ENCODE measurements at regions not wholly inside any gene's neighbourhood (a gene's known extent, or its start where the extent isn't known, plus 50 kb on each side); places are given as distances from the start of the nearest gene placed in this dataset.
"Not testable (repeated sequence)": the region's sequence is repeated elsewhere in the genome, so short reads cannot be mapped to it uniquely, and the experiment has no call there.

DNA sequence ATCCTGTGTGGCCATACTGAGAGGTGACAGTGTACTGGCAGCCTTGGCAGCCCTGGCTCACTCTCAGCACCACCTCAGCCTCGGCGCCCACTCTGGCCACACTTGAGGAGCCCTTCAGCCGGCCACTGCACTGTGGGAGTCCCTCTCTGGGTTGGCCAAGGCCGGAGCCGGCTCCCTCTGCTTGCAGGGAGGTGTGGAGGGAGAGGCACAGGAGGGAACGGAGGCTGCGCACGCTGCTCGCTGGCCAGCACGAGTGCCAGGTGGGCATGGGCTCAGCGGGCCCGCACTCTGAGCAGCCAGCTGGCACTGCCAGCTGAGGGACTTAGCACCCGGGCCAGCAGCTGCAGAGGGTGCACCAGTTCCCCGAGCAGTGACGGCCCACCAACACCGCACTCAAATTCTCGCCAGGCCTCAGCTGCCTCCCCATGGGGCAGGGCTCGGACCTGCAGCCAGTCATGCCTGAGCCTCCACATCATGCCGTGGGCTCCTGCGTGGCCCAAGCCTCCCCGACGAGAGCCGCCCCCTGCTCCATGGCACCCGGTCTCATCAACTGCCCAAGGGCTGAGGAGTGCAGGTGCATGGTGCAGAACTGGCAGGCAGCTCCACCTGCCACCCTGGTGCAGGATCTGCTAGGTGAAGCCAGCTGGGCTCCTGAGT is 184.4 kb upstream of the TOX3 start:
- DNase-seq (ENCODE audit: low read depth, low spot score) = no peak

DNA sequence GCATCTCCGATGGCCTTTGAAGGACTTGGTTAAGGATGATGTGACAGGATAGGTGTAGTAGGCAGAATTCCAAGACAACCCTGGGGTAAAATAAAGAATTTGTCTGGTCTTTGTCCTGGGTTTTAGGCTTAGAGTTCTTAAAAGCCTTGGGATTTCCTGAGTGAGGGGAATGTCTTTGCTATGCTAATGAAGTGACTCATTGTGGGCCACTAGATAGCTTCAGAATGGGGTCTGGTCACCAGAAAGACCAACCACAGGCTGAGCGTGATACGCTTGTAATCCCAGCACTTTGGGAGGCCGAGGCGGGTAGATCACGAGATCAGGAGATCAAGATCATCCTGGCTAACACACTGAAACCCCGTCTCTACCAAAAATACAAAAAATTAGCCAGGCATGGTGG is 182.8 kb upstream of the TOX3 start:
- no peak for DNase-seq (ENCODE audit: low read depth, low spot score)

DNA sequence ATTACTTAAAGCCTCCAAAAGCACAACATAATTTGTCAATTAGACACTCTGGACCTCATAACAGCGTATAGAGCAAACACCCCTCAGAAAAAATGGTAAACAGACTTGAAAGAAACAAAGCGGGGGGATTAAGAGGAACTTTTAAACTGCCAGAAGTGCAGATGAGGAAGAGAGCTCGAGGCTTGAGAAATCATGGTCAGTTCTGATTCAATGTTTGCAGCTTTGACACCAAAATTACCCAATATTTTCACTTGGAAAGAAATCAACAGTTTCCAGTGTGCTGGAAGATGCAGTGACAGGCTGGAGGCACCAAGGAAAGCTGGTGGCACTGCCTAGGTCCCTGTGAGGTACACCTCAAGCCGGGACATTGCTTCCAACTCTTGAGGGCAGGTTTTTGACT is 180.9 kb upstream of the TOX3 start:
- no peak for DNase-seq (ENCODE audit: low read depth, low spot score)

DNA sequence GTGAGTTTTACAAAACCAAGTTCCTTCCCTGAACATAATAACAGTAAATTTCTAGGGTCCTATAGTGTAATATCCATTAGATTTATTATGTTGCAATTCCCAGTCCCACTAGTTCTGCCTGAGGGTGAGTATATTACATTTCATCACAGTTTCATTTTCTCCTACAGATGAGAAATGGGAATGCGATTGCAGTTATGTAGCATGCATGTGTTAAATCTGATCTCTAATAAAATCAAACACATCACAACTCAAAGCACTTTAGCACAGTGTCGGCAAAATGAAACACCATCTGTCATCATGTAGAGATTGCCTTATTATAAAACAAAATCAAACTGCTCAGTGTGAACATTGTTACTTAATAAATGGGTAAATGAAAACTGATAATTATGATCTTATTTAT is 180.5 kb upstream of the TOX3 start:
- no peak for DNase-seq (ENCODE audit: low read depth, low spot score)

DNA sequence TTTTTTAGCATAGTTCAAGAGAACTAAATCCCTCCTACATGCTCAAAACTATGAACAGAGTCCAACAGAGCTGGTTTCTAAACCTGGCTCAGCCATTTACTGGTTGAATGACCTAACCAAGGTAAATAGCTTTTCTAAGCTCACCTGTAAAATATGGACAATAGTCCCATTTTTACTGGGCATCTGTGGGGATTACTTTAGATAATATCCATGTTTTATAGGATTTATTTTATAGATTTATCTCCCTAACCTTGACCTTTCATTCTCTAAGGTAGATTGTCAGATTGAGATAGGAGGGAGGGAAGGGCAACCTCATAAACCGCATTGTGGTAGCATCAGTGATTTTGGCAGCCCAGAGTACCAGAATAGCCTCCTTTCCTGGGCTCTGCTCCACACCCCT is 178.5 kb upstream of the TOX3 start:
- DNase-seq (ENCODE audit: low read depth, low spot score) = no peak

DNA sequence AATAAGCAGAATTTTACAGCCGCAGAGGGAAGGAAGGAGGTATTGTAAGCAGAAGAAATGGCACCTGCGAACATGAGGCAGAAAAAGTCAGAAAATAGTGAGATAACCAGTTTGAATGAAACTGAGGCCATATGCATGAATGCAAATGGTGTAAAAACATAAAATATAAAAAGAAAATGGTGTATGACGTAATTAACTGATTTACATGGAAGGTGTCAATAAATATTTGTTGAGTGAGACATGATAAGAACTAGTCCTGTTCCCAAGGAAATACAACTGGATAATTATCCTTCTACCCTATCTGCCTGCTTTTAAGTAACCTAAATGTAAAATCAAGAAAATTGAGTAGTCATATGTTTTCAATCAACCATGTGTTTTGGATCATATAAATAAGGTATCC is 178.1 kb upstream of the TOX3 start:
- no peak for DNase-seq (ENCODE audit: low read depth, low spot score)

DNA sequence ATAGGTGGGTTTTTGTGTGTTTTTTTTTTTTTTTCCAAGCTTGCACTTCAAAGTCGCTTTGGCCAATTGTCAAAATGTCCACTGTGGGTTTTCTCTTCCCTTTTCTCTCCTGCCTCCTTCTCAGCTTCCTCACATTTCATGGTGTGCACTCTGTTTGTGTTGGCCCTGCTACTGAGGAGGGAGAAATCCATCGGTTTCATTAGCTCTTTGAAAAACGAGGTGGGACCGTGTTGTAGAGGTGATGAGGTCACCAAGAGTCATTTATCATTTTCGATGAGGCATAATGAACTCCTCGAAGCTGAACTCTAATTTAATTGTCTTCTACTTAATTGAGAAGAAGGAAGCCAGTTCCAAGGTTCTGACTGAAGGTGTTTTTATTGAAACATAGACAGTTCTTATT is 174.4 kb upstream of the TOX3 start:
- no peak for DNase-seq (ENCODE audit: low read depth, low spot score)

DNA sequence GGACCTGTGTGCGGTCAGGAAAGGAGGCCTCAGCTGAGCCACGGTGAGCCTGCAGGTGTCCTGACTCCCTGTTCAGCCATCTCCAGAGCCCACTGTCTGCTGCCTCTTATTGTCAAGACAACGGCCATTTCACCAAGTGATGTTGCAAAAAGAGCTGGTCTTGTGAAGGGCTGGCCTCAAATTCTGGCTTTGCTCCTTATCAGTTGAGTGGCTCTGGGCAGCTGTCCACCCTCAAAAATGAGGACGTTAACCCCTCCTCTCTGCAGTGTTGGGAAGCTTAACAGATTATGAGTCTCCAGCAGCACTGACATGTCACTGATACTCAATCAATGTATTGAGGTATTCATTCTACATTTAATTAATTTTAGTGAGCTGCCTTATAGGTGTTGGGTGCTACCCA is 171.1 kb upstream of the TOX3 start:
- no peak for DNase-seq (ENCODE audit: low read depth, low spot score)

DNA sequence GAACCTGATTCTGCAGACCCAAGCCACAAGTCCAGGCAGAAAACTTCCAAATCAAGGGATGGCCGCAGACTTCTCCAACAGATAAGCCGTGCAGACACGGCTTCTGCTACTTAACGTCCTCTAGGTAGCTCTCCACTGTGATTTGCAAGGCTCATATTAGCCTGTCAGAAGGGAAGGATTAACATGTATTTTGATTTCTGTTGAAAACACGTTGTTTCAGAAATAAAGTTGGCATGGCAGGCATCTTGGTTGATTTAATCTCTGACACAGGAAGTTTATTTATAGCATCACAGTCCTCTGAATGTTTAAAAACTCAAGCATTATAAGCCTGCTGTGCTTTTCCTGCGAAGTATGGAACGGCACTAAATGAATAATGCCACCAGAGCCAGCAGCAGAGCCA is 166.8 kb upstream of the TOX3 start:
- no peak for DNase-seq (ENCODE audit: low read depth, low spot score)

DNA sequence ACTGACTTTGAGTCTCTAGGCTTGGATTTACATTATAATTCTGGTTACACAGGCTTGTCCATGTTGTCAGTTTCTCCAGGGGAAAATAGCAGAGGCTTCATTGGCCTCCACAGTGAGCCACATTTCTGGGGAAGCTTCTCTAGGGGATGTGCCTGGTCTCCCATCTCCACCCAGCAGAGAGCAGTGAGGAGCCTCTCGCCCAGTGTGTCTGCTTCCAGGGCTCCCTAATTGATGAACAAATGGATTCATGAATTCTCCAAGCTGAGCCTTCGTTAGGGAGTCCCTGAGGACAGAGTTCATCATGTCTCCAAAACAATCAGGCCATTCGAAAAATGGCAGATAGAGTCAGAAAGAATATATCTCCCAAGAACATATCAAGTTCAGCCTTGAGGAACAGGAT is 162.4 kb upstream of the TOX3 start:
- no peak for DNase-seq (ENCODE audit: low read depth, low spot score)

DNA sequence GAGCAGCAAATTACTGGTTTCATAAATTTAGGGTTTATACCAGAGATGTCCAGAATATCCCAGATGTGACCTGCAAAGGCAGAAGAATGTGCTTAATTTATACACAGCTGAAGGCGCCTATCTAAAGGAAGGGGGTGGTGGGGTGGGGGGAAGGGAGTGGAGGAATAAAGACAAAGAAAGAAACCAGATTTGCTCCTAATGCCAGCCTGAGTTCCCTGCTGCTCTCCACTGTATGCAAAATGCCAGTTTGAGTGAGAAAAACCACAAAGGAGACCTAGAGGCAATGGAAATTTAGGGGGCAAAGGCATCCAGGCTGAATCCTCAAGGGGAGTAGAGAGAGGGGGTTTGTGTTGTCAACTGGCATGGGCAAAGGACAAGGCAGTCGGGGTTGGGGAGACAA is 161.5 kb upstream of the TOX3 start:
- no peak for DNase-seq (ENCODE audit: low read depth, low spot score)

DNA sequence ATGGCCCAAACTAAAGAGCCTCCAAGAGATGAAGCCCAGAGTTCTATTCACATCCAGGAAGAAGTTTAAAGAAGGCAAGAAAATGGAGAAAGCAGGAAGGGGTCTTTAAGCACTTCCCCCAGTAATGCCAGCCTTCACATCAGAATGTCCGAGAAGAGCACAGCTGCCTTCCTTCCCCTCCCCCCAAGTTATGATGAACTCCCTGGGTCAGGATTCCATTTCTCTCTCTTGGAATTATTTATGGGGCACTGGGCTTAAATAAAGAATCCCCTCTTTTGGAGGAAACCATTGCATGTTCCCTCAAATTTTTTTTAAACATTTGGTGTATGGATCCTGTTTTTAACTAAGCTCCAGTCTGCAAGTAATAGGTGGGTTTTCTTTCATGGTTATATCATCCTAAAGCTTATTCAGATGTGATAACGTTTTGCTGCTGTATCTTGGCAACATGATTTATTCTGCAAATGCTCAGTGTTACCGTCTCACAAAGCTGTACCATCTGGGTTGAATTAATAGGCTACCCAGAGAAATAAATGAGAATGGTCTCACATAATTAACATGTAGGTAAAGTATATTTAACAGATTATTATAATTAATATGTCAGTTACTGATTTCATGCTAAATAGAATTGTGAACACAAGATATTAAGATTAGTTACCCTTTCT is 160.9 kb upstream of the TOX3 start:
- no peak for DNase-seq (ENCODE audit: low read depth, low spot score)

DNA sequence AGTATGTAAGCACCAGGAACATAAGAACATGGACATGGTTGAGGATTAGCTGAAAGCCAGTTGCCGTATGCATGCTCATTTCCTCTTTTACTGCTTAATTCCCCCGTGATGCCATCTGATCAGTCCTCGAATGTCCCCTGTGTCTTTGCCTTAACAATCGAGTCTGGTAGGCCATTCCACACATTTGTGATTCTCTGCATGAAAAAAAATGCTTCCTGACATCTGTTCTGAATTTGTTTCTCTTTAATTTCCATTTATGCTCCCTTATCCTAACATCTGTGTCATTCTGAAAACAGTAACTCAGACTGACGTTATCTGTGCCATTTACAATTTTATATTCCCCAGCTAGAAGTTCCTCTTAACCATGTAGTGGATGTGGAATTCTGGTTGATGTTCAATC is 158.2 kb upstream of the TOX3 start:
- DNase-seq (ENCODE audit: low read depth, low spot score) = no peak

DNA sequence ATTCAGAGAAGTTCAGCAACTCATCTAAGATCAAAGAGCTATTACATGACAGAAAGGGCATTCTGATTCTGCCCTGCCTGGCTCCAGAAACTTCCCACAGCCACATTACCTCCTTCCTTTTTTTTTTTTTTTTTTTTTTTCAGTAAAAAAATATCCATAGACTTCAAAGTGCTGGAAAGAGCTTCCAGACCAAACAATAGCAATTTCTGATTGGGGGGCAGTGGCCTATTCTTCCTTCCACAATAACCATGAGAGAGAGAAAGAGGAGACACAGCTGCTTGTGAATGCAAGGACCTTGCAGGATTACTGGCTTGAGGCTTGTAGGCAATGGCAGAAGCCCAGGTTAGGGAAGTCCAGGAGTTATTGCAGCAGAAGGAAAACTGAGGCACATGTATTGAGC is 151.0 kb upstream of the TOX3 start:
- no peak for DNase-seq (ENCODE audit: low read depth, low spot score)

DNA sequence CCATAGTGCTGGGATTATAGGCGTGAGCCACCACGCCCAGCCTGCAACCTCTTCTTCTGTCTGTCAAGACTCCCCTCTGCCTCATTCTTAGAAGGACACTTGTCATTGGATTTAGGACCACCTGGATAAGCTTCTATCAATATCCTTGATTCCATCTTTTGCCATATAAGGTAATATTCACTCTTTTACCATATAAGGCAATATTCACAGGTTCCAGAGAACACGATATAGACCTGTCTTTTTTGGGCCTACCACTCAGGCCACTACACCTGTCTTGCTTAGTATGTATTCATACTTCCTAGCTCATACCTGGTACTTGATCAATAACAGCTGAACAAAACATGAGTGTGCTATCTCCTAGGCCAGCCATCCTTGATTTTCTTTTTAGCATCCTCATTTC is 149.2 kb upstream of the TOX3 start:
- no peak for DNase-seq (ENCODE audit: low read depth, low spot score)

DNA sequence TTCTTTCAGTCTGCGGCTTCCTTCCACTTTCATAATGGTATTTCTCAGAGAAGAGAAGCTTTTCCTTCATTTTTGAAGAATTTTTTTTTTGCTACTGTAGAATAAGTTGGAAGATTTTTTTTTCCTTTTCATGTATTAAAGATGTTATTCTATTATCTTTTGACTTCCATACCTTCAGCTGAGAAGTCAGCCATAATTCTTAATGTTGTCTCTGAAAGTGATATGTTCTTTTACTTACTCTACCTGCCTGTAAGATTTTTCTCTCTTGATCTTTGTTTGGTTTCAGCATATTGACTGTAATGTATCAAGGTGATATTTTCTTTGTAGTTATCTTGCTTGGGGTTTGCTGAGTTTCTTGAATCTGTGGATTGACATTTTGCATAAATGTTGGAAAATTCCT is 143.5 kb upstream of the TOX3 start:
- DNase-seq (ENCODE audit: low read depth, low spot score) = no peak

DNA sequence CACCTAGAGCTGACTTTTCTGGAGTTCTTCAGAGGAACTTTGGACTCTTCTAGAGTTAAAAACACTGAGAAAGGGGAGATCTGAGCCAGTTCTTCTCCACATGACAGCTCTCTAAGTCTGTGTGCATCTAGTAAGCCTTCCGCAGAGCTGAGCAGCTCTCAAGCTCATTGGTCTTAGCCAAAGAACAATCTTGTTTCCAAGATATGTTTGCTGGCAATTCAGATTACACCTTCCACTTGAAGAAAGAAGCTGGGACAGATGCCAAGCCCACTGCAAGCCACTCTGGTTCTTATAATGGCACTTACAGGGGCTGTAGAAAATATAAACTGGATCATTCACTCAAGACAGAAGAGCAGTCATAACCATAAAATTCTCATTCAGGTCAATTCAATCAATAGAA is 134.1 kb upstream of the TOX3 start:
- DNase-seq (ENCODE audit: low read depth, low spot score) = no peak

DNA sequence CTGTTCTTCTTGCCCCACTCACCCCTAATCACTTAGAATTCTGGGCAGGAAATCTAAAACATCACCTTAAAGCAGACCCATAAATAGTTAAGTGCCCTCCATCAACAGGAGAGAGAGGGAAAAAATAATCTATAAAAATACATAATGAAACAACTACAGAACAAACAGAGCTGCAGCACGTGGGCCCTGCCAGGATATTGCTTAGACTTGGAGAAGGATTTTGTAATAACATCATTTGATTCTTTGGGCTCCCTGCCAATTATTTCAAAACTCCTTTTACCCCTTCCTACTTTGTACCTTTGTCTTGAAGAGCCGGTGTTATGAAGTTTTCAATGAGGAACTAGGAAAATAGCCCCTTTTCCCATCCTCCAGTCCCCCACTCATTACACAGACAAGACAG is 130.6 kb upstream of the TOX3 start:
- no peak for DNase-seq (ENCODE audit: low read depth, low spot score)

DNA sequence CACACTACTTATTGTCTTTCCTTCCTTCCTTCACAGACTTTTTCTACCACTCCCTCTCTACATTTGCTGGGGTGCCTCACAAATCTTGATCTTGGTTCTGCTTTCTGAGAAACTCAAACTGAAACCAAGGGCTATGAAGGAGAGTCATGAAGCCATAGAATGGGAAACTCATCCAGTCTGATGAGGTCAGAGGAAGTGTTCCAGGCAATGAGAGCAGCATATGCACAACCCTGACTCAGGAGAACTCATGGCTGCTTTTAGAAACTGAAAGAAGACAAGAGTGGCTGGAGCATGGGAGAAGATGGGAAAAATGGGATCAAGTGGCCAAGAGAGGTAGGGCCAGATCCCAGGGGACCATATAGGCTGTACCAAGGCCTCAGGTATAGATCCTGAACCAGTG is 130.0 kb upstream of the TOX3 start:
- no peak for DNase-seq (ENCODE audit: low read depth, low spot score)

DNA sequence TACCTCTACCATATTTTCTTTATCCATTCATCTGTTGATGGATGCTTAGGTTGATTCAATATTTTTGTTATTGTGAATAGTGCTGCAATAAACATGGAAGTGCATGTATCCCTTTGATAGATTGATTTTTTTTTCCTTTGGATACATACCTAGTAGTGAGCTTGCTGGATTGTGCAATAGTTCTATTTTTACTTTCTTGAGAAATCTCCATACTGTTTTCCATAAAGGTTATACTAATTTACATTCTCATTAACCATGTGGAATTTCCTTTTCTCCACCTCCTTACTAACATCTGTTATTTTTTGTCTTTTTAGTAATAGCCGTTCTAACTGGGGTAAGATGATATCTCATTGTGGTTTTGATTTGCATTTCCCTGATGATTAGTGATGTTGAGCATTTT is 124.6 kb upstream of the TOX3 start:
- DNase-seq (ENCODE audit: low read depth, low spot score) = no peak

DNA sequence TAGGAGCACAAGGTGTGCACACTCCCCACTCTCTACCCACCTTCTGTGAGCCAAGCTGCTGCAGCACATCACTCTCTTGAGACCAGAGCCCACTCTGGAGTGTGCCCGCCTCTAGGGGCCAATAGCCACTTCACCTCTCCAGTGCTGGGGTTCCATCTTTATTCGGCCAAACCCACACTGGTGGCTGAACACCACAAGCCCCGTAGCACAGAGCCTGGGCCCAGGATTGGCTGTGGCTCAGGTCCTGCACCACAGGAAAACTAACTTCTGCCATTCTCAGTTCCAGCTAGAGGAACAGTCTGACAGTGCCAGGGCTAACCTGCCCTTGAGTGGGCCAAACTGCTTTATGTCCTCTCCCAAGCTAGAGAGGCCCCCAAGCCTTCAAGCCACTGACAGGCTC is 111.0 kb upstream of the TOX3 start:
- no peak for DNase-seq (ENCODE audit: low read depth, low spot score)

DNA sequence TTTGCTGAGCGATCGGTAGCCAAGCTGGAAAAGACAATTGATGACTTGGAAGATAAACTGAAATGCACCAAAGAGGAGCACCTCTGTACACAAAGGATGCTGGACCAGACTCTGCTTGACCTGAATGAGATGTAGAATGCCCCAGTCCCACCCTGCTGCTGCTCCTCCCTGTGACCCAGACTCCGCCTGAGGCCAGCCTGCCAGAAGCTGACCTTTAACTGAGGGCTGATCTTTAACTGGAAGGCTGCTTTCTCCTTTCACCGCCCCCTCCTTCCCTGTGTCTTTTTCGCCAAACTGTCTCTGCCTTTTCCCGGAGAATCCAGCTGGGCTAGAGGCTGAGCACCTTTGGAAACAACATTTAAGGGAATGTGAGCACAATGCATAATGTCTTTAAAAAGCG is 109.0 kb upstream of the TOX3 start:
- not testable (repeated sequence) for DNase-seq (ENCODE audit: low read depth, low spot score)

DNA sequence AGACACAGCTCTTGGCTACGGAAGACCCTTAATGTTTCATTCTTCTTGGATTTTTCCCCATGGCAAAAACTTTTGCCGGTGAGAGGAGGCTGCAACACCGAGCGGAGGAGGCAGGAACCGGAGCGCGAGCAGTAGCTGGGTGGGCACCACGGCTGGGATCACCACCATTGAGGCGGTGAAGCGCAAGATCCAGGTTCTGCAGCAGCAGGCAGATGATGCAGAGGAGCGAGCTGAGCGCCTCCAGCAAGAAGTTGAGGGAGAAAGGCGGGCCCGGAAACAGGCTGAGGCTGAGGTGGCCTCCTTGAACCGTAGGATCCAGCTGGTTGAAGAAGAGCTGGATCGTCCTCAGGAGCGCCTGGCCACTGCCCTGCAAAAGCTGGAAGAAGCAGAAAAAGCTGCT is 108.2 kb upstream of the TOX3 start:
- DNase-seq (ENCODE audit: low read depth, low spot score) = not testable (repeated sequence)

DNA sequence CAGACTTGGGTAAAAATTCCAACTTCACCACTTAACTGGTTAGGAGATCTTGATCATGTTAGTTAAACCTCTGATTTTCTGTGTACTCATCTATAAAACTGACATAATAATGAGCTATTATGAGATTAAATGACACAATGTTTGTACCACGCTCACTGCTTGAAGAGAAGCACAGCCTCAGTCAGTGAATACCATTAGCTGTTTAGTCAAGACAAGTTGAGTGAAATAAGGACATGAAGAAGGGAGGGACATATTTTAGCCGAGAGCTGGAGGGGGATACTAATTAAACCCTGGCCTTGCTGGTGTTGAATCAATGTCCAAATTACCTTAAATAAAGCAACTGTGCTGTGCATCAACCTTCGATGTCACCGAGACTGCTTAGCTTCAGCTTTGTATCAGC is 105.1 kb upstream of the TOX3 start:
- no peak for DNase-seq (ENCODE audit: low read depth, low spot score)
